CD4-positive, alpha-beta memory T cell (primary cell): ENCODE measurements at regions not wholly inside any gene's neighbourhood (a gene's known extent, or its start where the extent isn't known, plus 50 kb on each side); places are given as distances from the start of the nearest gene placed in this dataset.
A peak's percentile ranks its signal among the peaks of the same experiment; 100 is the strongest.

Experiments used
- CTCF ChIA-PET: fragments of 350-600 bp; sonication (Branson Sonifier 250); formaldehyde crosslinking; loops from one replicate; lab custom pipeline; 2021; ENCODE audit warnings: inconsistent platforms; ENCODE audit not compliant: partially characterized antibody; lab: Charles Lee
- POLR2A ChIA-PET: fragments of 350-600 bp; sonication (Branson Sonifier 250); formaldehyde crosslinking; loops from one replicate; lab custom pipeline; 2021; ENCODE audit not compliant: partially characterized antibody; lab: Charles Lee
- DNase-seq, 5 donors: peaks; one replicate each; pipeline versions ENCODE4 v3.0.0 to v3.0.0-alpha.2; 2020 to 2022; ENCODE audit warnings: mixed read lengths in 1 of 5
- H3K27ac ChIP-seq: one replicate; pipeline ENCODE4 v1.7.0; 2013; ENCODE audit warnings: low read depth, low read length
- H3K27me3 ChIP-seq: 2 replicates; pipeline ENCODE4 v1.7.0; 2013; ENCODE audit warnings: mild to moderate bottlenecking, low read length, moderate library complexity; ENCODE audit not compliant: insufficient read depth
- H3K36me3 ChIP-seq: 2 replicates; pipeline ENCODE4 v1.7.0; 2013; ENCODE audit warnings: mild to moderate bottlenecking, low read length, moderate library complexity; ENCODE audit not compliant: insufficient read depth
- H3K4me1 ChIP-seq: 2 replicates; pipeline ENCODE4 v1.7.0; 2013; ENCODE audit warnings: mild to moderate bottlenecking, low read length, moderate library complexity; ENCODE audit not compliant: insufficient read depth
- H3K4me3 ChIP-seq, 2 donors: one replicate each; pipeline ENCODE4 v1.7.0; 2013; ENCODE audit warnings: low read length in 2 of 2, mild to moderate bottlenecking in 1 of 2
- H3K9me3 ChIP-seq, 2 donors: one replicate each; pipeline ENCODE4 v1.7.0; 2013; ENCODE audit warnings: low read length in 2 of 2, control low read depth in 1 of 2; ENCODE audit not compliant: control insufficient read depth in 1 of 2
- H3K27ac Mint-ChIP-seq, 7 donors: one replicate each; pipeline ENCODE4 v1.8.0; 2020 to 2021; ENCODE audit warnings: mixed read lengths in 7 of 7, mild to moderate bottlenecking in 6 of 7, inconsistent platforms in 3 of 7, moderate library complexity in 3 of 7
- H3K27me3 Mint-ChIP-seq, 2 donors: one replicate each; pipeline ENCODE4 v1.8.0; 2020 to 2021; ENCODE audit warnings: mixed read lengths in 2 of 2
- H3K36me3 Mint-ChIP-seq, 2 donors: one replicate each; pipeline ENCODE4 v1.8.0; 2020 to 2021; ENCODE audit warnings: mixed read lengths in 2 of 2, inconsistent platforms in 1 of 2, mild to moderate bottlenecking in 1 of 2
- H3K4me1 Mint-ChIP-seq, 4 donors: one replicate each; pipeline ENCODE4 v1.8.0; 2020 to 2021; ENCODE audit warnings: mixed read lengths in 4 of 4, mild to moderate bottlenecking in 1 of 4
- H3K4me3 Mint-ChIP-seq, 8 donors: one replicate each; pipeline ENCODE4 v1.8.0; 2020 to 2021; ENCODE audit warnings: mixed read lengths in 8 of 8, mild to moderate bottlenecking in 7 of 8, moderate library complexity in 6 of 8, inconsistent platforms in 3 of 8
- H3K9me3 Mint-ChIP-seq, 8 donors: one replicate each; pipeline ENCODE4 v1.8.0; 2020 to 2021; ENCODE audit warnings: mixed read lengths in 8 of 8, mild to moderate bottlenecking in 5 of 8, inconsistent platforms in 3 of 8, moderate library complexity in 1 of 8
- intact Hi-C: fragments of 100-400 bp; cut with micrococcal nuclease; formaldehyde crosslinking; loops from one replicate; pipeline ENCODE4 v1.15.1; 2023

- ChIA-PET POLR2A (no interaction called here), CTCF (no interaction called here)
- Histone ChIP-seq H3K9me3 (no peaks in the 10 kb centered on the region), H3K36me3 (no peaks in the 10 kb centered on the region), H3K27ac (no peak overlapping the region), H3K4me3 (no peak overlapping the region), H3K4me1 (no peaks in the 10 kb centered on the region), H3K27me3 (no peaks in the 10 kb centered on the region)
- H3K4me3 Mint-ChIP-seq = no peak overlapping the region
- H3K36me3 Mint-ChIP-seq = peaks cover 0 to 4% of the 10 kb centered on the region in 2 donors
- H3K27ac Mint-ChIP-seq = no peak overlapping the region
- H3K9me3 Mint-ChIP-seq = peaks cover 0 to 3% (median 0%) of the 10 kb centered on the region in 8 donors
- H3K4me1 Mint-ChIP-seq = peaks cover 0 to 3% (median under 1%) of the 10 kb centered on the region in 4 donors
- H3K27me3 Mint-ChIP-seq = no peaks in the 10 kb centered on the region
- intact Hi-C loops = no loop called here
- DNase-seq = no peak
Observed at GRCh38 chr22:49543876-49544275, 283.8 kb downstream of the BRD1 start.

- no peaks in the 10 kb centered on the region for H3K9me3 Mint-ChIP-seq
- H3K4me3 ChIP-seq = no peak overlapping the region
- DNase-seq = no peak
- H3K4me1 ChIP-seq = no peaks in the 10 kb centered on the region
- no peak overlapping the region for H3K4me3 Mint-ChIP-seq
- H3K36me3 ChIP-seq = no peaks in the 10 kb centered on the region
- ChIA-PET POLR2A (no interaction called here), CTCF (no interaction called here)
- H3K27me3 ChIP-seq = no peaks in the 10 kb centered on the region
- H3K27ac ChIP-seq = no peak overlapping the region
- peaks cover 0 to 4% of the 10 kb centered on the region in 2 donors for H3K36me3 Mint-ChIP-seq
- H3K9me3 ChIP-seq = no peaks in the 10 kb centered on the region
- intact Hi-C loops = no loop called here
- peaks cover 0 to 3% (median 0%) of the 10 kb centered on the region in 4 donors for H3K4me1 Mint-ChIP-seq
- H3K27ac Mint-ChIP-seq = peak overlapping the region in 1 of 7 donors; percentile 52
- H3K27me3 Mint-ChIP-seq = no peaks in the 10 kb centered on the region
Observed at GRCh38 chr22:49541693-49542230, 285.9 kb downstream of the BRD1 start.

GRCh38 chr22:49540913-49541692 lies 286.6 kb downstream of the BRD1 start:
- no peak overlapping the region for H3K4me3 ChIP-seq
- H3K4me1 Mint-ChIP-seq = peaks cover 0 to 3% (median 0%) of the 10 kb centered on the region in 4 donors
- H3K36me3 Mint-ChIP-seq = peaks cover 0 to 4% of the 10 kb centered on the region in 2 donors
- H3K27me3 Mint-ChIP-seq = no peaks in the 10 kb centered on the region
- CTCF ChIA-PET = interaction anchor here (0.6 kb wide), 1 partner anchor 514 kb away, joined by 3 read pairs; no protein-coding TSS in a partner anchor
- H3K9me3 ChIP-seq = no peaks in the 10 kb centered on the region
- no peak overlapping the region for H3K4me3 Mint-ChIP-seq
- DNase-seq = no peak
- intact Hi-C loops = no loop called here
- no peaks in the 10 kb centered on the region for H3K36me3 ChIP-seq
- H3K27ac Mint-ChIP-seq = no peak overlapping the region
- H3K27me3 ChIP-seq = no peaks in the 10 kb centered on the region
- POLR2A ChIA-PET = no interaction called here
- no peaks in the 10 kb centered on the region for H3K9me3 Mint-ChIP-seq
- no peaks in the 10 kb centered on the region for H3K4me1 ChIP-seq
- H3K27ac ChIP-seq = no peak overlapping the region

- ChIA-PET POLR2A (no interaction called here), CTCF (interaction anchor here (0.6 kb wide), 1 partner anchor 515 kb away, joined by 3 read pairs; no protein-coding TSS in a partner anchor)
- H3K27me3 ChIP-seq = no peaks in the 10 kb centered on the region
- Mint-ChIP-seq H3K4me1 (peaks cover 0 to 3% (median 0%) of the 10 kb centered on the region in 4 donors), H3K27ac (no peak overlapping the region), H3K36me3 (peaks cover 0 to 4% of the 10 kb centered on the region in 2 donors), H3K4me3 (no peak overlapping the region), H3K9me3 (no peaks in the 10 kb centered on the region), H3K27me3 (no peaks in the 10 kb centered on the region)
- H3K27ac ChIP-seq = no peak overlapping the region
- no peaks in the 10 kb centered on the region for H3K9me3 ChIP-seq
- no peaks in the 10 kb centered on the region for H3K36me3 ChIP-seq
- no peak for DNase-seq
- intact Hi-C loops = no loop called here
- H3K4me1 ChIP-seq = no peaks in the 10 kb centered on the region
- no peak overlapping the region for H3K4me3 ChIP-seq
Observed at GRCh38 chr22:49540084-49540912, 287.4 kb downstream of the BRD1 start.

GRCh38 chr22:49538006-49538405 lies 289.7 kb downstream of the BRD1 start:
- H3K4me3 Mint-ChIP-seq = no peak overlapping the region
- H3K9me3 ChIP-seq = no peaks in the 10 kb centered on the region
- no peak for DNase-seq
- intact Hi-C loops = no loop called here
- H3K27ac Mint-ChIP-seq = no peak overlapping the region
- H3K27me3 Mint-ChIP-seq = no peaks in the 10 kb centered on the region
- no peaks in the 10 kb centered on the region for H3K36me3 ChIP-seq
- H3K27ac ChIP-seq = no peak overlapping the region
- H3K27me3 ChIP-seq = no peaks in the 10 kb centered on the region
- H3K4me1 ChIP-seq = no peaks in the 10 kb centered on the region
- ChIA-PET CTCF (interaction anchor here (0.9 kb wide), 1 partner anchor 9 kb away, joined by 3 read pairs; no protein-coding TSS in a partner anchor), POLR2A (no interaction called here)
- peaks cover 0 to 3% (median 0%) of the 10 kb centered on the region in 4 donors for H3K4me1 Mint-ChIP-seq
- H3K4me3 ChIP-seq = no peak overlapping the region
- no peaks in the 10 kb centered on the region for H3K9me3 Mint-ChIP-seq
- H3K36me3 Mint-ChIP-seq = peaks cover 0 to 4% of the 10 kb centered on the region in 2 donors

- ChIA-PET CTCF (no interaction called here), POLR2A (no interaction called here)
- Histone ChIP-seq H3K27me3 (no peaks in the 10 kb centered on the region), H3K36me3 (no peaks in the 10 kb centered on the region), H3K27ac (no peak overlapping the region), H3K4me3 (no peak overlapping the region), H3K4me1 (no peaks in the 10 kb centered on the region), H3K9me3 (no peaks in the 10 kb centered on the region)
- Mint-ChIP-seq H3K9me3 (no peaks in the 10 kb centered on the region), H3K36me3 (peaks cover 0 to 4% of the 10 kb centered on the region in 2 donors), H3K27ac (peak overlapping the region in 1 of 7 donors; percentile 57), H3K4me3 (no peak overlapping the region), H3K27me3 (no peaks in the 10 kb centered on the region), H3K4me1 (peaks cover 0 to 3% (median 0%) of the 10 kb centered on the region in 4 donors)
- DNase-seq = no peak
- intact Hi-C loops = no loop called here
Observed at GRCh38 chr22:49536571-49537131, 291.0 kb downstream of the BRD1 start.
